H1 (cell line): ENCODE measurements at regions not wholly inside any gene's neighbourhood (a gene's known extent, or its start where the extent isn't known, plus 50 kb on each side); places are given as distances from the start of the nearest gene placed in this dataset.

Experiments used
- CTCF ChIA-PET: fragments of 300-600 bp; sonication (Branson Sonifier 250); formaldehyde crosslinking; loops from one replicate; lab custom pipeline; 2021; ENCODE audit not compliant: partially characterized antibody; lab: Charles Lee
- POLR2A ChIA-PET: fragments of 300-600 bp; sonication (Branson Sonifier 250); formaldehyde crosslinking; loops from one replicate; lab custom pipeline; 2021; ENCODE audit warnings: inconsistent platforms; ENCODE audit not compliant: partially characterized antibody; lab: Charles Lee
- DNase-seq, 2 experiments: peaks; one replicate each; pipeline versions ENCODE4 v3.0.0 to v3.0.0-alpha.2; 2010 to 2022; ENCODE audit warnings: low spot score in 2 of 2, low read depth in 1 of 2, mixed read lengths in 1 of 2
- FAIRE-seq: peaks from 2 replicates; lab custom pipeline; 2011; peaks lifted over from hg19 to GRCh38; lab: Jason Lieb, UNC
- H2AFZ ChIP-seq: 2 replicates; pipeline ENCODE4 v1.8.1; 2012; ENCODE audit warnings: low read length, inconsistent platforms
- H2AK5ac ChIP-seq: 2 replicates; pipeline ENCODE4 v1.6.1; 2013; ENCODE audit warnings: low read depth, low read length
- H2BK120ac ChIP-seq: replicated peaks from 2 replicates; pipeline ENCODE3; 2013; ENCODE audit warnings: low read depth, low read length, inconsistent platforms
- H2BK12ac ChIP-seq: 2 replicates; pipeline ENCODE4 v1.6.1; 2013; ENCODE audit warnings: low read depth, low read length
- H2BK15ac ChIP-seq: 2 replicates; pipeline ENCODE4 v1.6.1; 2013; ENCODE audit warnings: low read length
- H2BK20ac ChIP-seq: 2 replicates; pipeline ENCODE4 v1.6.1; 2013; ENCODE audit warnings: low read length
- H2BK5ac ChIP-seq: 2 replicates; pipeline ENCODE4 v1.6.1; 2013; ENCODE audit warnings: low read depth, low read length
- H3K14ac ChIP-seq: 2 replicates; pipeline ENCODE4 v1.6.1; 2013; ENCODE audit warnings: inconsistent platforms; ENCODE audit not compliant: insufficient read length
- H3K18ac ChIP-seq: 2 replicates; pipeline ENCODE4 v1.6.1; 2013; ENCODE audit warnings: low read length; ENCODE audit errors: extremely low read depth
- H3K23ac ChIP-seq: 2 replicates; pipeline ENCODE4 v1.6.1; 2013; ENCODE audit warnings: inconsistent platforms; ENCODE audit not compliant: insufficient read length
- H3K23me2 ChIP-seq: 2 replicates; pipeline ENCODE4 v1.6.1; 2013; ENCODE audit warnings: low read depth, low read length
- H3K27ac ChIP-seq: 2 replicates; pipeline ENCODE4 v1.6.1; 2011; ENCODE audit warnings: low read depth, low read length, inconsistent platforms
- H3K27me3 ChIP-seq, 4 experiments: replicated peaks in 1 of 4; 1 replicate in 1 of 4; 2 replicates in 3 of 4; pipeline versions ENCODE4 v1.6.1 to v1.8.1; 2011 to 2013; ENCODE audit warnings: low read length in 3 of 4, mild to moderate bottlenecking in 3 of 4, inconsistent platforms in 2 of 4, mixed read lengths in 2 of 4, moderate library complexity in 1 of 4; ENCODE audit not compliant: control insufficient read depth in 3 of 4, insufficient read depth in 3 of 4; ENCODE audit errors: extremely low read depth in 1 of 4
- H3K36me3 ChIP-seq, 4 experiments: 2 replicates each; pipeline versions ENCODE4 v1.6.1 to v1.8.1; 2011 to 2013; ENCODE audit warnings: mild to moderate bottlenecking in 4 of 4, low read length in 3 of 4, moderate library complexity in 2 of 4, control low read depth in 1 of 4, inconsistent platforms in 1 of 4; ENCODE audit not compliant: insufficient read depth in 4 of 4, control insufficient read depth in 2 of 4
- H3K4ac ChIP-seq: replicated peaks from 2 replicates; pipeline ENCODE3; 2013; ENCODE audit warnings: low read length, low read depth, mixed read lengths, inconsistent platforms; ENCODE audit not compliant: insufficient read length
- H3K4me1 ChIP-seq, 4 experiments: replicated peaks in 1 of 4; 1 replicate in 1 of 4; 2 replicates in 3 of 4; pipeline versions ENCODE4 v1.6.1 to v1.8.1; 2011 to 2013; ENCODE audit warnings: low read length in 3 of 4, inconsistent platforms in 2 of 4, mixed read lengths in 1 of 4; ENCODE audit not compliant: insufficient read depth in 4 of 4, control insufficient read depth in 3 of 4
- H3K4me2 ChIP-seq, 2 experiments: 2 replicates each; pipeline versions ENCODE4 v1.6.1 to v1.8.1; 2011 to 2013; ENCODE audit warnings: low read depth in 2 of 2, low read length in 2 of 2, control low read depth in 1 of 2, inconsistent platforms in 1 of 2, mild to moderate bottlenecking in 1 of 2; ENCODE audit not compliant: insufficient read depth in 1 of 2
- H3K4me3 ChIP-seq, 4 experiments: fragments of 200-600, 300-600 bp in 1 of 4; sonication (generic), shearing (Covaris generic), sonication (Bioruptor Twin) in 1 of 4; 2 replicates each; pipeline versions ENCODE4 v1.5.1 to v1.8.1; 2011 to 2016; ENCODE audit warnings: low read length in 4 of 4, low read depth in 3 of 4, control low read depth in 2 of 4, inconsistent platforms in 2 of 4, mild to moderate bottlenecking in 2 of 4, mixed read lengths in 1 of 4, moderate library complexity in 1 of 4; ENCODE audit not compliant: insufficient read depth in 2 of 4; ENCODE audit errors: extremely low read depth in 1 of 4
- H3K56ac ChIP-seq: replicated peaks from 2 replicates; pipeline ENCODE3; 2013; ENCODE audit warnings: low read depth, mild to moderate bottlenecking, mixed read lengths, low read length, inconsistent platforms; ENCODE audit not compliant: insufficient read length
- H3K79me1 ChIP-seq: 2 replicates; pipeline ENCODE4 v1.6.1; 2013; ENCODE audit warnings: low read depth, low read length, control low read depth
- H3K79me2 ChIP-seq, 2 experiments: 2 replicates each; pipeline versions ENCODE4 v1.6.1 to v1.8.1; 2012 to 2013; ENCODE audit warnings: low read length in 2 of 2, mild to moderate bottlenecking in 2 of 2, inconsistent platforms in 1 of 2; ENCODE audit not compliant: insufficient read depth in 2 of 2, control insufficient read depth in 1 of 2
- H3K9ac ChIP-seq, 4 experiments: replicated peaks in 1 of 4; 1 replicate in 1 of 4; 2 replicates in 3 of 4; pipeline versions ENCODE4 v1.6.1 to v1.8.1; 2011 to 2013; ENCODE audit warnings: low read depth in 3 of 4, low read length in 3 of 4, control low read depth in 2 of 4, mild to moderate bottlenecking in 2 of 4, moderate library complexity in 2 of 4, inconsistent platforms in 1 of 4; ENCODE audit errors: extremely low read depth in 1 of 4
- H3K9me3 ChIP-seq, 2 experiments: 2 replicates each; pipeline versions ENCODE4 v1.6.1 to v1.8.1; 2012 to 2013; ENCODE audit warnings: mild to moderate bottlenecking in 2 of 2, moderate library complexity in 2 of 2, control low read depth in 1 of 2, inconsistent platforms in 1 of 2, low read depth in 1 of 2, low read length in 1 of 2, mixed read lengths in 1 of 2; ENCODE audit not compliant: insufficient read depth in 2 of 2
- H4K20me1 ChIP-seq, 2 experiments: replicated peaks in 1 of 2; 2 replicates each; pipeline versions ENCODE3 to v1.8.1; 2011 to 2013; ENCODE audit warnings: inconsistent platforms in 2 of 2, low read length in 2 of 2, mild to moderate bottlenecking in 1 of 2; ENCODE audit not compliant: insufficient read depth in 2 of 2, control insufficient read depth in 1 of 2
- H4K5ac ChIP-seq: 2 replicates; pipeline ENCODE4 v1.6.1; 2013; ENCODE audit warnings: low read length, low read depth, mixed read lengths, inconsistent platforms; ENCODE audit not compliant: insufficient read length
- H4K8ac ChIP-seq: 2 replicates; pipeline ENCODE4 v1.8.0; 2013; ENCODE audit warnings: mild to moderate bottlenecking, moderate library complexity, low read length, inconsistent platforms; ENCODE audit not compliant: insufficient read depth; ENCODE audit errors: extremely low read depth
- H4K91ac ChIP-seq: replicated peaks from 2 replicates; pipeline ENCODE3; 2013; ENCODE audit warnings: low read length, mixed read lengths, inconsistent platforms; ENCODE audit not compliant: insufficient read length
- RXRA ChIP-seq: IDR thresholded peaks from 2 replicates; pipeline ENCODE4 v1.6.1; 2011; ENCODE audit warnings: low read depth, mild to moderate bottlenecking, low read length, moderate library complexity; ENCODE audit not compliant: insufficient read depth
- TBP ChIP-seq: IDR thresholded peaks from 2 replicates; pipeline ENCODE4 v1.6.1; 2011; ENCODE audit warnings: low read depth, low read length, improper control_type of control experiment
- whole genome bisulfite sequencing, 2 experiments: shearing (Covaris generic) in 1 of 2; methylation state at CpG; one replicate each; pipeline versions ENCODE4 v1.1.6 to v1.1.7; 2013 to 2015; ENCODE audit warnings: low lambda C conversion rate in 2 of 2, mixed read lengths in 2 of 2, inconsistent platforms in 1 of 2, low coverage in 1 of 2, missing lambda C conversion rate in 1 of 2; ENCODE audit not compliant: insufficient replicate concordance in 2 of 2, insufficient coverage in 1 of 2, insufficient read length in 1 of 2; ENCODE audit errors: extremely low coverage in 1 of 2, missing lambda C conversion rate in 1 of 2; 5-methylcytosine and 5-hydroxymethylcytosine counted together
- TF ChIP-seq, protein P1 (sequence below), 3 experiments: IDR thresholded peaks; 1 replicate in 2 of 3; 2 replicates in 1 of 3; pipeline versions ENCODE4 v1.5.1 to v1.6.1; 2011; ENCODE audit warnings: low read length in 3 of 3, mild to moderate bottlenecking in 3 of 3, inconsistent platforms in 2 of 3, low read depth in 1 of 3, moderate library complexity in 1 of 3; ENCODE audit not compliant: insufficient read depth in 1 of 3; ENCODE audit errors: control extremely low read depth in 1 of 3

DNA sequence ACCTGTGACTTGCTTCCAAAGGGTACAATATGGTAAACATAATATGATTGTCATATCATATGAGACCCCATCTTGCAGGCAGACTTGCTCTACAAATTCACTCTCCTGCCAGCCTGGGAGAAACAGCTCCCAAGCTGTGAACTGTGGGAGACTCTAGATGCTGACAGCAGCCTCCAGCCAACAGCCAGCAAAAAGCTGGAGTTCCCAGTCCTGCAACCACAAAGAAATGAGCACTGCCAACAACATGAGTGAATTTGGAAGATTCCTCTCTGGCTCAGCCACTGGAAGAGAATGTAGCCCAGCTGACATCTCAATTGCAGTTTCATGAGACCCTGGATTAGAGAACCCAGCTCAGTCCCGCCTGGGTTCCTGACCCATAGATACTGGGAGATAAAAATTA is 145.4 kb downstream of the QDPR start:
- DNase-seq, result no peak
- Histone ChIP-seq H3K18ac (no peak overlapping the region), H4K20me1 (no peaks in the 10 kb centered on the region), H3K9ac (no peak overlapping the region), H3K4ac (no peak overlapping the region), H3K4me1 (no peaks in the 10 kb centered on the region), H2BK120ac (no peak overlapping the region), H3K27me3 (no peaks in the 10 kb centered on the region), H3K23me2 (no peaks in the 10 kb centered on the region), H2AFZ (no peak overlapping the region), H2BK20ac (no peak overlapping the region), H2AK5ac (no peak overlapping the region), H4K91ac (no peak overlapping the region), H3K4me3 (no peak overlapping the region), H4K5ac (no peak overlapping the region), H4K8ac (no peak overlapping the region), H2BK5ac (no peak overlapping the region), H2BK12ac (no peak overlapping the region), H3K27ac (no peak overlapping the region), H3K9me3 (no peaks in the 10 kb centered on the region), H3K14ac (no peak overlapping the region), H3K23ac (no peak overlapping the region), H3K56ac (no peak overlapping the region), H3K4me2 (no peak overlapping the region), H2BK15ac (no peak overlapping the region), H3K79me1 (no peaks in the 10 kb centered on the region), H3K36me3 (no peaks in the 10 kb centered on the region), H3K79me2 (no peaks in the 10 kb centered on the region)
- 100% methylated on average over 1 of the region's 1 CpG; no CpG with 5 or more reads in 1 of the 2 experiments for WGBS, 2 experiments
- POLR2A ChIA-PET, result no interaction called here
- CTCF ChIA-PET, result interaction anchor here (0.6 to 1.5 kb wide), 5 partner anchors 14 to 103 kb away, joined by 3 to 5 read pairs (median 3); no protein-coding TSS in a partner anchor
- no peak for TF ChIP-seq RXRA
- TF ChIP-seq, protein P1, sequence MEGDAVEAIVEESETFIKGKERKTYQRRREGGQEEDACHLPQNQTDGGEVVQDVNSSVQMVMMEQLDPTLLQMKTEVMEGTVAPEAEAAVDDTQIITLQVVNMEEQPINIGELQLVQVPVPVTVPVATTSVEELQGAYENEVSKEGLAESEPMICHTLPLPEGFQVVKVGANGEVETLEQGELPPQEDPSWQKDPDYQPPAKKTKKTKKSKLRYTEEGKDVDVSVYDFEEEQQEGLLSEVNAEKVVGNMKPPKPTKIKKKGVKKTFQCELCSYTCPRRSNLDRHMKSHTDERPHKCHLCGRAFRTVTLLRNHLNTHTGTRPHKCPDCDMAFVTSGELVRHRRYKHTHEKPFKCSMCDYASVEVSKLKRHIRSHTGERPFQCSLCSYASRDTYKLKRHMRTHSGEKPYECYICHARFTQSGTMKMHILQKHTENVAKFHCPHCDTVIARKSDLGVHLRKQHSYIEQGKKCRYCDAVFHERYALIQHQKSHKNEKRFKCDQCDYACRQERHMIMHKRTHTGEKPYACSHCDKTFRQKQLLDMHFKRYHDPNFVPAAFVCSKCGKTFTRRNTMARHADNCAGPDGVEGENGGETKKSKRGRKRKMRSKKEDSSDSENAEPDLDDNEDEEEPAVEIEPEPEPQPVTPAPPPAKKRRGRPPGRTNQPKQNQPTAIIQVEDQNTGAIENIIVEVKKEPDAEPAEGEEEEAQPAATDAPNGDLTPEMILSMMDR (IDR thresholded peaks at IDR 0.05; ENCODE audit: control extremely low read depth in 1 of 3, insufficient read depth in 1 of 3, low read depth in 1 of 3, low read length in 3 of 3), result no peak
- TF ChIP-seq TBP, result no peak
- no peak for FAIRE-seq
